GM18508 (cell line): ENCODE measurements at regions not wholly inside any gene's neighbourhood (a gene's known extent, or its start where the extent isn't known, plus 50 kb on each side); places are given as distances from the start of the nearest gene placed in this dataset.
"Not testable (repeated sequence)": the region's sequence is repeated elsewhere in the genome, so short reads cannot be mapped to it uniquely, and the experiment has no call there.

ENCODE experiments used
- ATAC-seq: cut with Tn5 transposase; IDR thresholded peaks from one replicate; pipeline ENCODE4 v1.9.1; 2021; ENCODE audit warnings: moderate number of reproducible peaks; ENCODE audit not compliant: insufficient read depth, unreplicated experiment

DNA sequence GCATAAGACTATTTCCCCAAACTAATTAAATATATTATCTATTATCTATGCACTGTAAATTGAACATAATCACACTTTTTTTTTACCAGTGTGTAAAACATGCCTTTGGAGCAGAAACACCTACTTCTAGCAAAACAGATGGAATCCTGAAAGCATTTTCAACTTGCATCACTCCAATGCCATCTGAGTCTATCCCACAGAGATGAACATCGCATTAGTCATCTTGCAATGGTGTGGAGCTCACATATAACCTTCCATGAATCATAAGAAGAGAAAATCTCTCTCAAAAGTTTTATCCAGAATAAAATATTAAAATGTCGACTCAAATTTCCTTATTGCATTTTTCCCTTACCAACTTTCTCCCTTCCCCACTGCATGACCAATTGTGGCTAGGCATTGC is 406.7 kb upstream of the ACTRT1 start:
- no peak for ATAC-seq

- no peak for ATAC-seq
Observed at GRCh38 chrX:128457674-128458073, 405.5 kb upstream of the ACTRT1 start.

GRCh38 chrX:128439159-128439558 is 387.0 kb upstream of the ACTRT1 start:
- no peak for ATAC-seq

- ATAC-seq, result no peak
Observed at GRCh38 chrX:128438082-128438481, 385.9 kb upstream of the ACTRT1 start.

DNA sequence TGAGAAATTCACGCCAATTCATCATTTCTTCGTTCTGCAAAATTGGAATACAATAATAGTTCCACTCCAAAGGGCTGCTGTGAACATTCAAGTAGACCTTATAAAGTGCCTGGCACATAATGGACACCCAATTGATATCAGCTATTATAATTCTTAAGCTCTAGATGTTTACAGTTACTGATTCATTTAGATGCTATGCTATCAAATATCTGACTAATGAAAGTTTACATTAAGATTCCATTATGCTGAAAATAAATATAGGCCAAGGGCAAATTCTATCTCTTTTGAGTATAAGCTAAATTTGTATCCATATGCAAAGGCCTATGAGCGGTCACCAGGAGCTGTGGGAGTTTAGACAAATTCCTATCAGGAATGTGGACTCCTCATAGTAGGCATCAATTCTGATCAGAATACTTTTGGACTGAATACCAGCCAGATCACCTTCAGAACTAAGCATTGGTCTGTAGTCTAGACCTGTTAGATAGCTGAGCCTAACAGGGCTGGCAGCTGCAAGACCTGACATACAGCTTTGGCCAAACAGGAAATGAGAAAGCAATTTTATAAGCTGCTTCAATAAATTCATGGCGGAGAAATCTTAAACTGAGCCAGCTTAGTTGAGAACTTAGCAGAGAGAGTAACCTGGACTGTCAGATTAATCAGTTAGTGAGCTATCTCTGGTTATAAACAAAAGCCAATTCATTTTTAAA is 384.3 kb upstream of the ACTRT1 start:
- ATAC-seq, result no peak

DNA sequence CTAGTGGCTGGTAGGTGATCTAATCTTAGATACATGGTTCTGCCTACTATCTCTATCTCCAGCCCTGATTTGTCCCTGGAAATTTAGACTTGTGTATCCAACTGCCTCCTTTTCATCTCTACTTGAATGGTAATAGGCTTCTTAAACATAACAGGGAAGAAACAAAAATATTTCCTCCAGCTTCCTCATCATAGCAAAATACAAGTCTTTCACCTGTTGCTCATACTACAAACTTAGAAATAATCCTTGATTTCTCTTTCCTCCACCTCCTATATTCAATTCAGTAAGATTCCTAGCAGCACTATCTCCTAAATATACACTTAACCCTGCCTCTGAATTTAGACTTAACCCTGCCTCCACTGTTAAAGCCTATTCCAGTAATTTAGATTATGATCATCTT is 373.3 kb upstream of the ACTRT1 start:
- ATAC-seq, result no peak

GRCh38 chrX:128408842-128409241 is 356.6 kb upstream of the ACTRT1 start:
- ATAC-seq, result no peak

GRCh38 chrX:128396601-128397000 is 344.4 kb upstream of the ACTRT1 start:
- no peak for ATAC-seq

- not testable (repeated sequence) for ATAC-seq
Observed at GRCh38 chrX:128383846-128384245, 331.6 kb upstream of the ACTRT1 start.

DNA sequence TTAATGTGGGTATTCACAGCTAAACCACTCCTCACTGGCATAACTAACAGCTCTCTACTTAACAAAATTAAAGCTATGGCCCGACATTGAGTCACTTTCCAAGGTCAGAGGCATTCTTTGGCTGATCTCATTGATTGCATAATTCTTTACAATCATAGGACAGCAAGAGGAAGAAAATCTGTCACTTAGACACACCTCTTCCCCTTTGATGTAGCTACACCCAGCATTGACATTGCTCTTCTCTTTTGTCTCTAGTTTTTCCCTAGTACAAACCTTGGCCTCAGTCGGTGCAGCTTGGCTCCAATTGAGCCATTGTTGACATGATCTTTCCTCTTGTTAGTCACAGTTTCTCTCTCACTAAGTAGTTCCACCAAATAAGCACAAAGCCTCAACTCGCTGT is 313.3 kb upstream of the ACTRT1 start:
- ATAC-seq, result no peak

GRCh38 chrX:128335671-128336070 is 283.5 kb upstream of the ACTRT1 start:
- ATAC-seq, result no peak

DNA sequence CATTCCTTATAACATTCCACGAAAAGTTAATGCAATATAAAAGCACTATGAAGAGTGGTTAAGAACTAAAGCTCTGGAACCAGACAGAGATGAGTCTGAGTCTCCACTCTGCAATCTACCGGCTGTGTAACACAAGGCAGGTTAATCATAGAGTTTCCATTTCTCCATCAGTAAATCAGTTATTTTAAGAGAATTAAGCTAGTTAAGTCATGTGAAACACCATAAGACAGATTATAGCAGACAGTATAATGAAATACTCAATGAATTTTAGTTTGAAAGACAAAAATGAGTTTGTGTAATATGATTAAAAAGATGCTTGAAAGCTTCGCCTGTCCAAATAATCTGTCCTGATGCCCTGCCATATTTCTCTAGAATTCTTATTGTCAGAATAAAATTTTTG is 282.6 kb upstream of the ACTRT1 start:
- ATAC-seq, result no peak

DNA sequence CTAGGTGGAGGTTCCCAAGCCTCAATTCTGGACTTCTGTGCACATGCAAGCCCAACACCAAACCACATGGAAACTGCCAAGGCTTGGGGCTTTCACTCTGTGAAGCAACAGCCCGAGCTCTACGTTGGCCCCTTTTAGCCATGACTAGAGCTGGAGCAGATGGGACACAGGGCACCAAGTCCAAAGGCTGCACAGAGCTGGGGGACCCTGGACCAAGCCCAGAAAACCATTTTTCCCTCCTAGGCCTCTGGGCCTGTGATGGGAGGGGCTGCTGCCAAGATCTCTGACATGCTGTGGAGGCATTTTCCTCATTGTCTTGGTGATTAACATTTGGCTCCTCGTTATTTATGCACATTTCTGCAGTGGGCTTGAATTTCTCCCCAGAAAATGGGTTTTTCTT is 258.7 kb upstream of the ACTRT1 start:
- ATAC-seq, result no peak

DNA sequence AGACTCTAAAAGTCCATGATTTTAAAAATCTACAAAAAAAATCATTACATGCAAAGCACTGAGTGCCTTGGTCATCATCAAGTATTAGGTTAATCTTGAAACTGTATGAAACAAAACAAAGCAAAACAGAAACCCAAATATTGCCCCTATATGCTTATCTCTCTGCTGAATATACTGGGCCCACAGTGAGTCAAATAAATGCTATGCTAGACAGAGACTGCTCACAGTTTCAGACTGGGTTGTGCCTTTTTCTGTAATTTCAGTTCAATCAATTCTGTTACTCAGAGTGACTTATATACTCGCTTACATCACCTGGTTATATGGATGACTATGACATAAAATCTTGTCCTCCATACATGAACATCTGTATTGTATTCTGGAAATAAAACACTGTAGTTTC is 257.1 kb upstream of the ACTRT1 start:
- ATAC-seq, result no peak

GRCh38 chrX:128294198-128294597 is 242.0 kb upstream of the ACTRT1 start:
- no peak for ATAC-seq

GRCh38 chrX:128287693-128288092 is 235.5 kb upstream of the ACTRT1 start:
- ATAC-seq, result no peak

GRCh38 chrX:128250621-128251020 is 198.4 kb upstream of the ACTRT1 start:
- no peak for ATAC-seq

GRCh38 chrX:128216364-128216763 is 164.2 kb upstream of the ACTRT1 start:
- no peak for ATAC-seq

GRCh38 chrX:128165884-128166408 is 113.7 kb upstream of the ACTRT1 start:
- no peak for ATAC-seq

- ATAC-seq, result no peak
Observed at GRCh38 chrX:128156204-128156603, 104.0 kb upstream of the ACTRT1 start.

GRCh38 chrX:128142745-128143144 is 90.5 kb upstream of the ACTRT1 start:
- no peak for ATAC-seq

DNA sequence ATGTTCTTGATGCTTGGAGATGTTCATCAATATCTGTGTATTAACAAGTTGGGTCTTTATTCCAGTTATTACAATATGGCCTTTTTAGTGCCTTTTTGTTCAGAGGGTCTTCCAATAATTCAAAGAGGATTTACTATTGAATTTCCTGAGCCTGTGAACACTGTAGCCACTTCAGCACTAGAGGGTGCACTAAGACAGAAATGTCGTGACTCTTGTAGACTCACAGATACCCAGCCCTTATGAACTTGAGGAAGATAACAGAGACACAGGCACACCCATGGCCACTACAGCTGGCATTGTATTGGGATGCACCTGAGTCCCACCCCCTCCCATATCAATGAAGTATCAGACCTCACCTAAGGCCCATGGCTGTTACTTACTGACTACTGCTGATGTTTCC is 54.4 kb upstream of the ACTRT1 start:
- ATAC-seq, result no peak
